Stimulated activated CD8-positive, alpha-beta memory T cell treated with anti-CD3 and anti-CD28 coated beads, Interleukin-15, amount 100 ng/mL, for 24 hours (primary cell): ENCODE measurements at regions not wholly inside any gene's neighbourhood (a gene's known extent, or its start where the extent isn't known, plus 50 kb on each side); places are given as distances from the start of the nearest gene placed in this dataset.

Experiments
- DNase-seq: peaks from one replicate; pipeline ENCODE4 v3.0.0-alpha.2; 2020; ENCODE audit warnings: low read depth

DNA sequence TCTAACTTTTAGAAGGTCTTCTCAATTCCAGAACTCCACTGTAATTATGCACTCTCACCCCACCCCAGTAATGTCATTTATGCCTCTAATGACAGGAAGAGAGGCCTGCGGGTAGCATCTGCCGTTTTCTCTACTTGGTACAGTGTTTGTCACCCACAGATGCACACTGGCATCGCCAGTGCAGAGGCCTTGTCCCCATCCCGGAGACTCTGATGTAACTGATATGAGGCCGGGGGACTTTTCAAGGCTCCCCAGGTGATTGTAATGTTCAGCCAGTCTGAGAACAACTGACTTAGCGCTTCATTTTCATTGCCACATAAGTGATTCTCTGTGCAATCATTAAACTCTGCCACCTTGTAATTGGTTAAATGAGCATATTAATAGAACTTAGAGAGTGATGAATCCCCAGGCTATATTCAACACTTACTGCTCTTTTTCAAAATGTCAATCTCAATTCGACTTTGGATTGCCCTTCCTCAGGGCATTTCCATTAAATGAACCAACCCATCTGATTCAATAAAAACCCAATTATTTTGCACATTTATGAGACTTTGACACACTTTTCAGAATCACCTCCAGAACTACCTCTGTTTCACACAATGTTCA is 113.2 kb downstream of the HERPUD2 start:
- no peak for DNase-seq

DNA sequence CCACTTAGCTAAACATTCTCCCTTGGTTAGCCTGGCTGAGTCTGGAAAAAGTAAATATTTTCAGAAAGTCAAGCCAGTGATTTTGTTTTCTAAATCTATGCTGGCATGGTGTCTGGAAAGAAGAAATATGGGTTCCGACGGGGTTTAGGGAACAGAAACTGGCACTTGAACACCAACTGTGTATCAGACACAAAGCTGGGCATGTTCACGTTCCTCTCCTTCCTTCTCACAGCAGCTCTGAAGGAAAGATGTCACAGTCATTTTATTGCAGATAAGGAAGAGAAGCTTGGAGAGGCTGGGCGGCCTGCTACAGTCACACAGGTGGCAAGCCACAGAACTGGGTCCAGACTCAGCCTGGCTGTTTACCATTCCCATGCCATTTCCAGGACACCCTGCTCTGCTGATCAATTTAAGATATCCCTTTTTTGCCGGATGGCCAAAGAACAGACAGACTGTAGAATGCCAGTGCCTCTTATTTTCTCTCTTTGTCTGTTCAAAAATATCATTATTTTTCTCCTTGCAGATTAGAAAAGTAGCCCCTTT is 118.8 kb downstream of the HERPUD2 start:
- DNase-seq: no peak

DNA sequence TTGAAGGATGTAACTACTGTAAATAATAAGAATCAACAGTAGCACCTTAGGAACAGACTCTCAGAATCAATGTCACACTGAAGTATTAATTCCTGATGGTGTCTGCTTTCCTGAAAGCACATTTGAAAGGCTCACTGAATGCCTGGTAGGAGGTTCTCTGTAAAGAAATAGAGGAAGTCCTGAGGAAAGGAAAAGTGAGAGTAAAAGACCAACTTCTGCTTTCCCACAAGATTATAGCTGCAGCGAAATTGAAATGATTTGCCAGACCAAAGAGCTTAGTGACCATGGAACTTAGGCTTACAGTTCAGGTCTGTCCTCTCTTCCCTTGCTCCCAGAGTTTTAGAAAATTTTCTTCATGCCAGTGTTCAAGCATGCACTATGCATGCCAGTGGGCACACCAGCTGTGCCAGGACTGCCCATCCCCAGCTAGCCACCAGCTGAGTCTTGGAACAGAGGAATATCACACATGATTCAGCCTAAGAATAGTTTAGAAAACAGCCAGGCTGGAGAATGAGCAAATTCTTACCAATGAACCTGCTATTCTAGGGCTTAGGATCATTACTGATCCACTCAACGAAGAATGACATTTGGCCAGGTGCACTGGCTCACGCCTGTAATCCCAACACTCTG is 123.2 kb downstream of the HERPUD2 start:
- DNase-seq: no peak

DNA sequence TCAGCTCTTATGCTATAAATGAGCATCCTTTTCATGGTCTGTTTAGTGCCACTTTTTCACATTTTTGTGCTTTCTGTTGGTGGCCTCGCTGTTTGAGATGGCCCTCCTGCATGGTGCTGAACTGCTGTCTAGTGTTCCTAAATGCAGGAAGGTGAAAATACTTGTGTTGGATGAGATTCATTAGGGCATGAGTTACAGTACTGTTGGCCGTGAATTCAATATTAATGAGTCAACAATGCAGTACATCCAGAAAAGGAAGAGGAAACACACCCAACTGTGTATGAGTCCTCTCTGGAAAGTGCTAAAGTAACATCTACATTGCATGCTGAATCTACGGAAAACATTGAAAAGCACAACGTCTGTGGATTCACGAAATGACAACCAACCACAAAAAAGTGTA is 124.0 kb downstream of the HERPUD2 start:
- DNase-seq: no peak

DNA sequence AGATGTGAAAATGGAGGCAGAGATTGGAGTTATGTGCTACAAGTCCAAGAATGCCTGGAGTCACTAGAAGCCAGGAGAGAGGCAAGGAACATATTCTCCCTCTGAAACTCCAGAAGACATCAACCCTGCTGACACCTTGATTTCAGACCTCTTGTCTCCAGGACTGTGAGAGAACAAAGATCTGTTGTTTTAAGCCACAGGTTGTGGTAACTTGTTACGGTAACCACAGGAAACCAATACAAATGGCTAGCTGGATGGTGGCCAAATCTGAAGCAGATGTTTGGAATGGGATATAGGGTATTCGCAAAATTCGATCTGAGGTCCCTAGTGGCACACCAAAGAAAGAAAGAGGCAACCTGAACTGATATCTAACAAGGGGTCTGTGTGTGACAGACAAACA is 129.0 kb downstream of the HERPUD2 start:
- no peak for DNase-seq

DNA sequence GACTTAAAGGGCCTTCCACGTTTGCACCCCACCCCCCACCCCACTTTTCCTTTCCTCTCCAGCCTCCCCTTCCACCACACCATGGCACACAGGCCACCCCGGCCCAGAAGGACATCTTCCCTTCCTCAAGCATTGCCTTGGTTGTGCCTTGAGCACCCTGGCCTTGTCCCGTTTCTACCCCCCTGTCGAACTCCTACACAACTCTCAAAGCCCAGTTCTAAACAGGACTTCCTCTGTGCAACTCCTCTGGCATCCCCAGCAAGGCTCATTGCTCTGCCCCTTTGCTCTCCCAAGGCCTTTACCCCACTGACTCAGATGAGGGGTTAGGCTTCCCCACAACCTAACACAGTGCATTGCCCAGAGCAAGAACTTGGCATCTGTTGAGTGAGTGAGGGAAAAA is 136.1 kb downstream of the HERPUD2 start:
- DNase-seq: no peak

DNA sequence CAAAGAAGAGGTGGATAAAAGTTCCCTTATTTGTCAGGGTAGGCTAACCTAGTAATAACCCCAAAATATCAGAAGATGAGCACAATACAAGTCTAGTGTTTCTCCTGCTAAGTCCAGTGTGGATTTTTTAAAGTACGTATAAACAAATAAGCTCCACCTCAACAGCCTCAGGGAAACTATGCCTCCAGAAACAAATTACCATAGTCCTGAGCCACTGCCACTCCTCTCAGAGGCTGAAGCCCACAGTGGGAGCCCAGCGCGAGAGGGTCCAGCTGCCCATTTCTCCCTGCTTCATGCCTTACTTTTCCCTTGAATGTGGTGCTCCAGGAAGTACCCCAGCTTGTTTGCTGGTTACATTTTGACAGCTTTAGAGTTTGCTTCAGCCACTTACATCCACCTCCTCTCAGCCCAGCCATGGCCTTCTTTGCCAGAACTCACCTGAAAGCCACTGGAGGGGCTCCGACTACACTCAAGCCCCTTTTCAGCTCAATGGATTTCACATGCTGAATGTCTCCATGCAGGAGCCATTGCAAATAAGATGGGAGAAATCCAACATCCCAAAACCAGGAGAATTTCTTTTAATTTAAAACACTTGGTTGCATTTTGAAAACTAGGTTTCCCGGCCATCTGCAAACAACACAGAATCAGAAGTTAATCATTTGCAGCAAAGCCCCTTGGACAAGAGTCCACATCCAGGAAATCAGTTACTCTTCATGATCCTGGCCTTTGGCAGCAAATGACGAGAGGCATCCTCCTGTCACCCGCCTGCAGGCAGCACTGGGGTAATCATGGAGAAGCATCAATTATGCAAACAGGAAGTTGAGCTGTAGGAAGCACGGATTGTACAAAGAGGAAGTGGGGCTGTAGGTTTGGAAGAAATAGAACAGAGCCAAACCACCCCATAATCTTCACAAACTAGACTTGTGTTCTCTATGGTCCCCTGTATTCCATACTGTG is 138.1 kb downstream of the HERPUD2 start:
- no peak for DNase-seq

DNA sequence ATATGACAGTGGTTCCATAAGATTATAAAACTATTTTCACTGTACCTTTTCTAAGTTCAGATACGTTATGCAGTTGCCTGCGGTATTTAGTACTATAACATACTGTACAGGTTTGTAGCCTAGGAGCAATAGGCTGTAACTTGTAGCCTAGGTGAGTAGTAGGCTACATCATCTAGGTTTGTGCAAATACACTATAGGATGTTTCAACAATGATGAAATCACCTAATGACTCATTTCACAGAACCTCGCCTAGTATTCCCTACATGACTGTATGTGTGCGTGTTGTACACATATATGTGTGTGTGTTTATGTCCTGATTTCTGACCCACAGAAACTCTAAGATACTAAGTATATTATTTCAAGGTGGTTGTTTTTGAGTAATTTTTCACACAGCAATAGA is 139.0 kb downstream of the HERPUD2 start:
- no peak for DNase-seq

DNA sequence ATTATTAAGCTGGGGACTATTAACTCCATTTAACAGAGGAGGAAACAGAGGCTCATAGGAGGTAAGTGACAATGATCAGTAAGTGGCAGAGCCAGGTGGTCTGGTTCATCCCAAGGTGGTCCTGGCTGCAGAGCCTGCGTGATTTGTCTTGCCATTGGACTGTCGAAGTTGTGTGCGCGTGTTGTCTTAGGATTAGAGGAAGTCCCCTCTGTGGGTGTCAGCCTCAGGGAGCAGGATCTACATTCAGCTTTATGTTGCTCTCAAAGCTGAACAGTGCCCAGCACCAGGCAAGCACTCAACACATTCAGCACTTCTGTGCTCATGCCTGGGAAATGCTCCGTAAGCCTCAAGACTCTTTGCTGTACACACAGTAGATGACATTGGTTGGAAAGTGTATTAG is 139.5 kb downstream of the HERPUD2 start:
- no peak for DNase-seq

DNA sequence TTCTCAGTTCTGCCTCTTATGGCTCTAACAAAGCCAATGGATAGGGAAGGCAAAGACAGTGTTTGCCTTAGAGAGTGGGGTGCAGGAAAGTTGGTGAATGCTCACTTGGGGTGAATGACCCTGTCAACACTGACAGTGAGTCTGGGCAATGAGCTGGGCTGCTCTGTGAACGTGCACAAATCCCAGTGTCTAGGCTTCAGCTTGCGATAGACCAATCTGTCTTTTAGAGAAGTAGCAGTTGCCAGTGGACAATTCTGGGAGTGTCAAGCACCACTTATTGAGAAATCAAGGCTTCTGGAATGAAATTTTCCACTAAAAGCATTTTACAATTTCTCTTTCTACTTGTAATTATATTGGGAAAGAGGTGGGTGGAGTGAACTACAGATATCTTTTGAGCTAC is 141.4 kb downstream of the HERPUD2 start:
- DNase-seq: no peak

DNA sequence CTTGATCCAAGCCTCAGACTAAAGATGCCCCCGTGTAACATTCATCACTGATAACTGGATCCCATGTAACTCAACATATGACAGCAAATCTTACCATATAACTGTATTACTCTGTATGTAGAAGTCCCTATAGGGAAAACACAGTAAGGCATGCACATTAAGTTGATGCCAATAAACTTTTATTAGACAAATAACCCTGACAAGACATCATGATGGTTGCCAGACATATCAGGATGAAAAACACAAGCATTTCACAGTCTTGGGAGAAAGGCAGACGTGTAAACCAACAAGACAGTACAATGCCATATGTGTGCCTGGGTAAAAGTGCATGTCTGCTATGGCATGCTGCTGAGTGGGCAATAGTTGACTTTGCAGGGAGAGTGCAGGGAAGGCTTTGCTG is 142.2 kb downstream of the HERPUD2 start:
- DNase-seq: no peak

DNA sequence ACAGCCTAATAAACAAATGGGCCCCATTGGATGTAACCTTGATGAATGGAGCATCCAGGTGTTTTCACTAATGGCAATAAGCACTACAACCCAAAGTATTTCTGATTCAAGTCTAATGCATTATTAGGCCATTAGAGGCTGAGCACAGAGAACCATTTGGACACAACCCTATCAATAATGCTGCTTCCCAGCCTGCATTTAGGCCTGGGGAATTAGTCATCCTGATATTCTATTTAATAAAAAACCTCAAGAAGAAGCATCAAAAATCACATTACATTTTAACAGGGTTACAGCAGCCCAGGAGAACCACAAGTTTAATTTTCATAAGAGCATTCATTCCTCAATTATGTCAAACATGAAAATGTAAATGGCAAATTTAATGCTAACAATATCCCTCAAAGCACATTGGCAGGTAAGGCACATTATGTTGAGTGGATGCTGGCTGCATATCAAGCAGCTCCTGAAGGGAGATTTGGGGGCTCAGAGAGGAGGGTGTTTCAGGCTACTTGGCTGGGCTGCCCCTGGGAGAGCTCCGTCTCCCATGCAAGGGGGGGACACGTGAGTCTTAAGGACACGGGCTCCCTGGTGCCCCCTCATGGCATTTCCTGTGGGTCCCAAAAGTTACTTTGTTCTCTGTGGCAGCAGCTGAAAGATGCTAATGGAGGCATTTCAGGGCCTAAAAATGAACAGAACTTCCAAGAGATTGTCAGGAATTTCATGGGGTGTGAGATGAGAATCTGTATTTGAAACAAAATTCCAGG is 143.4 kb downstream of the HERPUD2 start:
- no peak for DNase-seq

DNA sequence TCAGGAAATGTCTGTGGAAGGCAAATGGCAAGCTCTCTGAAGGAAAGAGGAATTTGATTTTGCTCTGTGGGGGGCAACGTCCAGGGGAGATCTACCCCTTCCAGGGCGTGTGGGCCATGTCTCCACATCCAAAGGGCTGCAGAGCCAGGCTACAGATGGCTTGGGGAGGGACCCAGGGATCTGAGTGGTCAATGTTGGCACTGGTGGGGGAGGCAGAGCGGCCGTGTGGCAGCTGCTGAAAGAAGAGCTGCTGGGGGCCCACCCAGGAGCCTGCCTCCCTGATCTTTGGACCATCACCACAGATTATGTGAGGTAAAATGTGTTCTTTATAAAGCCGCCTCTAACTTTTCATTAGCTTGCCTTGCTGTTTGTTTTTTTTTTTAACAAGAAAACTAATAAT is 144.1 kb downstream of the HERPUD2 start:
- no peak for DNase-seq

DNA sequence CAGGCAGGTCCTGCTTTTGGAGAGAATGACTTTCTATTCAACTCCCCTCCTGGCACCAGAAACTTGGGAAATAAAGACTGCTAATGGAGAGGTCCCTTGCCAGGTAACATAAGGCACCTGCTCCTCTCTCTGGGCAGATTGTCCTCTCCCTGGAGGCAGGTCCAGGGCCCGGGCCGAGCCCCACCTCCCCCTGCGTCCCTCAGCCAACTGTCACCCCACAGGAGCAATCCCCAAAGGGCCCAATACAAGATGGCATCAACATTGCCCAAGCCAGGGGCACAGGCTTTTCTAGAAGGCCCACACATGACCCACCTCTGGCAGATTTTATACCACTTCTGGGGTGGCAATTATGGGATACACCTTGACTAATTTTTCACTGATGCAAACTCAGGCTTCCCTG is 145.2 kb downstream of the HERPUD2 start:
- DNase-seq: no peak

DNA sequence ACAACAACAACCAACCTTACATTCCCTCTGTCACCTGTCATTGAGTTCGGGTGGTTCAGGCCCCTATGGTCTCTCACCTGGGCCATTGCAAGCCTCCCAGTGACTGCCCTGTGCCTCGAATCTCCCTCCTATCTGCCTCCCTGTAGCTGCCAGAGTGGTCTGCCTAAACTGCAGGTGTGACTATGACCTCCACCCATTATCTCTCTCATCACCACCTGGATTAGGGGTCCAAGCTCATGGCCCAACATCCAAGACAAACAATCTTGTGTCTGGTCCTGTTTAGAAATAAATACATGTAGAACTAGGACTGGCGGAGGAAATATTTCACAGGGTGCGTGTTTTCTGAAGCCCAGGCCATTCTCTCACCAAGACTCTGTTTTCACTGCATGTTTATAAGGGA is 146.6 kb downstream of the HERPUD2 start:
- no peak for DNase-seq

DNA sequence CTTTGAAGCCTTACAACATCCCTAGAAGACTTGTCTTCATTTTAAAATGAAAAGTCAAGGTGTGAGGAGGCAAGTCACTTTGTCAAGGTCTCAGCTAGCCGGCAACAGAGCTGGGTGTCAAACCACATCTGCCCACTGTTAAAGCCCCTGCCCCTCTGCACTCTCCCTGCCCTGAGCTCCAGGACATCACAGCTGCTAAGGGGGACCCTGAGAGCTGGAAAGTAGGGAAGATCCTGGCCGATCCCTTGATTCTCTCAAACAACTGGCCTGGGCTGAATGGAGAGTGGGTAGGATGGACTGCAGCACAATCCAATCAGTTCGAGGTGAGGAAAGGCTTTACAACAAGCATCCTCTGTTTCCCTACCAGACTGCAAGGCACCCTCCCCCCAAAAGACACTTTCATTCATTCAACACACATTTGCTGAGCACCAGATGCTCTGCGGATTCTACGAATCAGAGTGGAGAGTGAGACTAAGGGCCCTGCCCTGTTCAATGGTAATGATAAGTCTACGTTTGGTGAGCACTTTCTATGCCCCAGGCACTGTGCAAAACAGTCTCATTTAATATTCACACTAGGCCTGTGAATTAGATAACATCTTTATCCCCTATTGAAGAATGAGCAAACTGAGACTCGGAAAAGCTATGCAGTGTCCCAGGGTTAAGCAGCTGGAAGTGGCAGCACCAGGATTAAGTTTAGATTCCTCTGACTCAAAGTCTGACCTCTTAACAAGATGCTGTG is 148.1 kb downstream of the HERPUD2 start:
- DNase-seq: no peak

DNA sequence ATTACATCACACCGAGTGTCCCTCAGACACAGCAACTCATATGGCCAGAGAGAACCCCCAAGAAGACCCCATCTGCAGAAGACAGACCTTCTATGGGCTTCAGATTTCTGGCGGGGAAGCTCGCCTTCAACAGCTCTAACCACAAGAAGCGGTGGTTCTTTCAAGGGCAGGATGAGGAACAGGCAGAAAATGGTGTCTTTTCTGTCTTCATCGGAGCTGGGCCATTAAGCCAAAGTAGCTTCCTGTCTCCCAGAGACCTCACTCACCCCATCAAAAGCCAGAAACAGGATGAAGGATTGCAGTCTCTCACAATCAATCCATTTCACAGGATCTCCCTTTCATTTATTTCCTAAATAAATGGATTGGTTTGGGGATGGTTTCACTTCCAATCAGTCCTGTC is 149.1 kb downstream of the HERPUD2 start:
- DNase-seq: no peak

DNA sequence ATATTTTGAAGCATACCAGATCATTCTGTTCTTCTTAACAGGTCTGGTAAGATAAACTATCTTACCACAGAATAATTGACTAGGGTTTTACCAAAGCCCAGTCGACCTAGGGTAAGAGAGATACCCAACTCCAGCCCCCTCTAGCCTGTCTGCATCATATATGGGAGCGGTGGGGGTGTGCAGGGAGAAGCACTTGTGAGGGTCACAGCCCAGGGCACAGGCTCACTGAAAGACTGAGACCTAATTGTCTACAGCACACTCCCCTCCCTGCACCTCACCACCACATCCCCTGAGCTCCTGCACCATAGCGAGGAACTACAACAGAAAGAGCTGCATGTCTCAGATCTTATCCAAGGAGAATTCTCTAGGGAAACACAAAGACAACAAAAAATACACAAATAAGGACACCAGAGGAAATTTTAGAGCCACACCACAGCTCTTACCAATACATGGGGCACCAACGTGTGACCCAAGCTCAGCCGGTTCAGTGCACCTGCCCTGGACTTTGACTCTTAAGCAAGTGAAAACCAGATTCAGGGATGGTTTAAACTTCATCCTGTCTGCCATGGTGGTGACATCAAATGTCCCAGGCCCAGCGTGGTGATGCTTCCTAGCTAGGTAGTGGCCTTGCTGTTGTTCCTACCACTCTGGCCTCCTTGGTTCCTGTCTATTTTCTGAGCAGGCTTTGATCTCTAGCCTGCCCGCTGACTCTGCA is 150.8 kb downstream of the HERPUD2 start:
- DNase-seq: no peak

DNA sequence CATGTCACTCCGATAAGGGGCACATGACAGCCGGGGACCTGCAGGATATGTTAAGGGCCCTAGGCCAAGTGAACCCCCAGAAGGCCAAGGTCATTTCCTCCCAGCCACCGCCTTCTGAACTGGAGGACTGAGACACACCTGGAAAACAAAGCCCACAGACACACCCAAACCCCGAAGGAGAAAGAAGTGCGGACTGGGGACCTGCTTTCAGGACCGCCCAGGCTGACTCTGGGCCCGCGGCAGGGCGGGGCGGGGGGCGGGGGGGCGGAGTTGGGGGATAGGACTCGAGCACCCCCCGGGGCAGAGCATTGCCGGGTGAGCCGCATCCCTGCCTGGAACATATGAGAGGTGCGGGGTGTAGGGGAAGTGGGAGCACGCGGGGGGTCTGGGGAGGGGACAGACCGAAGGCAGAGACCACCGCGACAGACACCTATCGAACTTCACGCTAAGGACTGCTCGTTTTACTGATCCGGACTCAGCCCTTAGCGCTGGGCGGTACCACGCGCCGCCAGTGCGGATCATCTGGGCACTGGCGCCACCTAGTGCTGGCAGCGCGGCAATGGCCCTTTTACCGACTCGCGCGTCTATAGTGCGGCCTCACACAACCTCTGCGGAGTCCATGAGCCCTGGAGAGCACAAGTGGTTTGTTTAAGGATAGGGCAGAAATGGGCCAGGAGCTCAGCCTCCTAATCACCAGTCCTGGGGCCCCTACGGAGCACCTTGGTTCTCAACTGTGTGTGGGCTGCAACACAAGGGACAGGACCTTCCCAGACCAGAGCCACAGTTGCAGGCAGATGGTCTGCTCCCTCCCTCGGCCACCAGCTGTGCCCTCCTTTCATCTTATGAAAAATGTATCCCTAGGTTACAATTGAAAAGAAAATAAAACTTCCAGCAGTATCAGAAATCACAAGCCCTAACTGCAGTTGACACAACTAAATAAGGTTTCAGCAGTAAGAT is 157.6 kb downstream of the HERPUD2 start:
- peak; percentile 70 for DNase-seq

DNA sequence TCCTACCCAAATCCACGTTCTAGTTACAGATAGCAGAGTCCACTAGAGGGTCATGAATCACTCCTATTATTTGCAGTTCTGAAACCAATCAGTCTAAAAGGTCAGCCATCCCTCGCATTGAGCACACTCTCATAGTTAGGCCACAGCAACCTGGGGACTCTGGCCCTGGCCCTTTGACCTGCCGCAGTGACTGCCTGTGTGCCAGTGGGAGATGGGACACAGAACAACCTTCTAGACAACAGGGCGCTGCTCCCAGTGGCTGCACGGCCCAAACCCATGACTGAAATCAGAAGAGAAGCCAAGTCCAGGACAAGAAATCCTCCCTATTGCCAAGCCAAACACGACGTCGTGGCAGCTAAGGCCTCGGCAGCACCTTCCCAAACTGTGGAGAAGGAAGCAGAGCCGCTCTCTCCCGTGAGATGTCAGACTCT is 158.5 kb downstream of the HERPUD2 start:
- DNase-seq: no peak
